Mammary epithelial cell (primary cell): ENCODE measurements at regions not wholly inside any gene's neighbourhood (a gene's known extent, or its start where the extent isn't known, plus 50 kb on each side); places are given as distances from the start of the nearest gene placed in this dataset.

Experiments used
- EZH2 ChIP-seq: IDR thresholded peaks from 2 replicates; pipeline ENCODE4 v1.6.1; 2012; ENCODE audit warnings: low read length, inconsistent platforms, borderline replicate concordance
- TF ChIP-seq, protein P1 (sequence below), 2 donors: IDR thresholded peaks in 1 of 2; conservative IDR thresholded peaks in 1 of 2; 2 replicates each; pipeline ENCODE4 v1.5.1; 2011 to 2012; ENCODE audit warnings: inconsistent platforms in 2 of 2, low read length in 2 of 2, mild to moderate bottlenecking in 2 of 2, control low read depth in 1 of 2, low read depth in 1 of 2; ENCODE audit not compliant: insufficient read depth in 1 of 2; ENCODE audit errors: extremely low read depth in 1 of 2

DNA sequence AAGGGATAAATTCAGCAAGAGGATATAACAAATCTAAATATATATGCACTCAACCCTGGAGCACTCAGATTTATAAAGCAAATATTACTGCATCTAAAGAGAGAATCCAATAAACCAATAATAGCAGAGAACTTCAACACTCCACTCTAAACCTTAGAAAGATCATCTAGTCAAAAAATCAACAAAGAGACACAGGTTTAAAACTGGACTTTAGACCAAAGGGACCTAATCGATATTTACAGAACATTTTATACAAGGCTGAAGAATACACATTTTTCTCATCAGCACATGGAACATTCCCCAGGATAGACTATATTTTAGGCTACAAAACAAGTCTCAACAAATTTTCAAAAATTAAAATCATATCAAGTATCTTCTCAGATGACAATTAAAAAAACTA, 379.0 kb downstream of the GBE1 start:
- TF ChIP-seq, protein P1, sequence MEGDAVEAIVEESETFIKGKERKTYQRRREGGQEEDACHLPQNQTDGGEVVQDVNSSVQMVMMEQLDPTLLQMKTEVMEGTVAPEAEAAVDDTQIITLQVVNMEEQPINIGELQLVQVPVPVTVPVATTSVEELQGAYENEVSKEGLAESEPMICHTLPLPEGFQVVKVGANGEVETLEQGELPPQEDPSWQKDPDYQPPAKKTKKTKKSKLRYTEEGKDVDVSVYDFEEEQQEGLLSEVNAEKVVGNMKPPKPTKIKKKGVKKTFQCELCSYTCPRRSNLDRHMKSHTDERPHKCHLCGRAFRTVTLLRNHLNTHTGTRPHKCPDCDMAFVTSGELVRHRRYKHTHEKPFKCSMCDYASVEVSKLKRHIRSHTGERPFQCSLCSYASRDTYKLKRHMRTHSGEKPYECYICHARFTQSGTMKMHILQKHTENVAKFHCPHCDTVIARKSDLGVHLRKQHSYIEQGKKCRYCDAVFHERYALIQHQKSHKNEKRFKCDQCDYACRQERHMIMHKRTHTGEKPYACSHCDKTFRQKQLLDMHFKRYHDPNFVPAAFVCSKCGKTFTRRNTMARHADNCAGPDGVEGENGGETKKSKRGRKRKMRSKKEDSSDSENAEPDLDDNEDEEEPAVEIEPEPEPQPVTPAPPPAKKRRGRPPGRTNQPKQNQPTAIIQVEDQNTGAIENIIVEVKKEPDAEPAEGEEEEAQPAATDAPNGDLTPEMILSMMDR (conservative IDR thresholded peaks at IDR 0.05 in 1 of 2, IDR thresholded peaks at IDR 0.05 in 1 of 2; ENCODE audit: extremely low read depth in 1 of 2, insufficient read depth in 1 of 2, low read depth in 1 of 2, low read length in 2 of 2) = no peak
- no peak for TF ChIP-seq EZH2
